AG10803 (cell line): ENCODE measurements at regions not wholly inside any gene's neighbourhood (a gene's known extent, or its start where the extent isn't known, plus 50 kb on each side); places are given as distances from the start of the nearest gene placed in this dataset.
"Not testable (repeated sequence)": the region's sequence is repeated elsewhere in the genome, so short reads cannot be mapped to it uniquely, and the experiment has no call there.

ENCODE experiments used
- DNase-seq: peaks from one replicate; pipeline ENCODE4 v3.0.0; 2010; ENCODE audit warnings: low read depth
- H3K4me3 ChIP-seq: 2 replicates; pipeline ENCODE4 v1.5.1; 2011; ENCODE audit warnings: mild to moderate bottlenecking, low read length, control low read depth
- TF ChIP-seq, protein P1 (sequence below): conservative IDR thresholded peaks from 2 replicates; pipeline ENCODE4 v1.5.1; 2011; ENCODE audit warnings: mild to moderate bottlenecking, low read length, control low read depth, inconsistent platforms

DNA sequence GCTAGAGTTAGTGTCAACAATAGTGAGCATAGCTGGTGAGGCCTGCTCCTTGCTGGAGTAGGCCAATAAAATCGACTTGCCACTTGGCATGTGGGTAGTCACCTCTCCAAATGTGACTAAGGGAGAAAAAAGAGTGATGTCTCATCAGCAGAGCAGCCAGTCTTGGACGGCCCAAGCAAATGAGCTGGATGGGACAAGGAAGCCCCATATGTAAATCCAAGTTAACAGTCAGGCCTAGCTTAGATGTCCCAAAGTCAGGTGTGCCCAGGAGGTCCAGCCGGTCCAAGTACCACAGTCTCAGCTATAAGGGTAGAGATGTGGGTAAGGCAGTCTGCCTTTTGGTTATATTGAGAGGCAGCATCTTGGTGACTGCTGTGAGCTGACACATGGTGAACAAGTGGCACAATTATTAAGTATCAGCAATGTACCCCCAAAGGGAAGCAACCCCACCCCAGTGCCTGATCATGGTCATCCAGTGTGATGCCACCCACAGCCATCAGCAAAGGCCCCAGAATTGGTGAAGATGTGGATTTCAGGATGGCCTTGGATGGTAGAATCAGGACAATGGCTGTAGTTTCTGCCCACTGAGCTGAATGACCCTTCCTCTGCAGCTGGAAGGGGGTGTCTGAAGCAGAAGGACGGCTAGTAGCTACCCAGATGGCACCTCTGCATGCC lies 83.4 kb downstream of the TNFRSF13B start:
- no peak for DNase-seq
- TF ChIP-seq, protein P1, sequence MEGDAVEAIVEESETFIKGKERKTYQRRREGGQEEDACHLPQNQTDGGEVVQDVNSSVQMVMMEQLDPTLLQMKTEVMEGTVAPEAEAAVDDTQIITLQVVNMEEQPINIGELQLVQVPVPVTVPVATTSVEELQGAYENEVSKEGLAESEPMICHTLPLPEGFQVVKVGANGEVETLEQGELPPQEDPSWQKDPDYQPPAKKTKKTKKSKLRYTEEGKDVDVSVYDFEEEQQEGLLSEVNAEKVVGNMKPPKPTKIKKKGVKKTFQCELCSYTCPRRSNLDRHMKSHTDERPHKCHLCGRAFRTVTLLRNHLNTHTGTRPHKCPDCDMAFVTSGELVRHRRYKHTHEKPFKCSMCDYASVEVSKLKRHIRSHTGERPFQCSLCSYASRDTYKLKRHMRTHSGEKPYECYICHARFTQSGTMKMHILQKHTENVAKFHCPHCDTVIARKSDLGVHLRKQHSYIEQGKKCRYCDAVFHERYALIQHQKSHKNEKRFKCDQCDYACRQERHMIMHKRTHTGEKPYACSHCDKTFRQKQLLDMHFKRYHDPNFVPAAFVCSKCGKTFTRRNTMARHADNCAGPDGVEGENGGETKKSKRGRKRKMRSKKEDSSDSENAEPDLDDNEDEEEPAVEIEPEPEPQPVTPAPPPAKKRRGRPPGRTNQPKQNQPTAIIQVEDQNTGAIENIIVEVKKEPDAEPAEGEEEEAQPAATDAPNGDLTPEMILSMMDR = no peak
- no peak overlapping the region for H3K4me3 ChIP-seq

DNA sequence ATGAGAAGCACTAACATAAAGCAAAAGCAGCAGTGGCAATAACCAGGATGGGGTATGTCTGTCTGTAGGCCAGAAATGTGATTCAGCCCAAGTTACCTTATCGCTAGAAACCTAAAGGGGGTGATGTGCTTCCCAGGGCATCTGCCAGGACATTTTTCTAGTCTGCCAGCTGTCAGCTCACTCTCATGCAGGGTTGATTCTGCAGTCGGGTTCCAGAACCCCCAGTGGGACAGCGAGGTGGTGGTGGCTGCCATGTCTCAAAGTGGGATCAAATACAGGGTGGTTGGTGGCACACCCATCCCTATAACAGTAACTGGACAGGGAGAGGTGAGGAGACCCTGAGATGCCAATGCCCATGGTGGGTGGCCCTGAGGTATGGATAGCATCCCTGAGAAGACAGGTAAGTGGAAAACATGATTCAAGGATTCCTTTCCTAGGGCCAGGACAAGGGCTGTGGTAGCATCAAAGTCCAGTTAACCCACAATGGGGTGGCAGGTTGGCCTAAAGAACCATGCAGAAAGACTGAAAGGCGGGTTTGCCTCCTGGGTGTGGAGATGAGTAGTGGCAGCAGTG lies 84.3 kb downstream of the TNFRSF13B start:
- H3K4me3 ChIP-seq = no peak overlapping the region
- DNase-seq = no peak
- TF ChIP-seq, protein P1 = no peak

DNA sequence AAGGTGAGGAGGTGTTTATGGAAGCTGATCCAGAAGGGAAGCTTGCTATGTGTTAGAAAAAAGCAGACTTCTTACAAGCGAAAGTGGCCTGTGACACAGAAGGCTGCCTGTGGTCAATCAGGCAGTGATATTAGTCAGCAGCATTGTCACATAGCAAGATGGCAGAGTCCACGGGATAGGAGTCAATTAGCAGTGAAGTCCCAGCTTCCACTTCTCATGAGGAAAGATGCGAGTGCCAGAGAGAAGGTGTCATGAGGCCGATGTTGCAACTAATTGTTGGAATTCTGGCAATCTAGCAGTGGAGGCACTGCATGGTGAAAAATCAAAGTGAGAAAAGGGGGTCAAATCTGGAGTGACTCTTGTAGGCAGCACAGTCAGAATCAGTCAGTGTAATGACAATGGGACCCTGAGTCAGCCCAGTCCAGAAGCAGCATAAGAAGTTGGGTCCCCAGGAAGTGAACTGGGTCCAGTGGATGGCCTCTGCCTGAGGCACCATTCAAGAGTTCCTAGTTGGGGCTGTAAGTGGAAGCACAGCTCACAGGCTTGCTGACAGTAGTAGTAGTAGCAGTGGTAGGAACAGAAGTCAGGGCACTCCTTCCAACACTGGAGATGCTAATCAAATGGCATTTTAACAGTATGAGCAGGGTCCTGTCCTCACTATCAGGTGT lies 85.1 kb downstream of the TNFRSF13B start:
- DNase-seq = peak; percentile 50
- TF ChIP-seq, protein P1 = no peak
- no peak overlapping the region for H3K4me3 ChIP-seq

DNA sequence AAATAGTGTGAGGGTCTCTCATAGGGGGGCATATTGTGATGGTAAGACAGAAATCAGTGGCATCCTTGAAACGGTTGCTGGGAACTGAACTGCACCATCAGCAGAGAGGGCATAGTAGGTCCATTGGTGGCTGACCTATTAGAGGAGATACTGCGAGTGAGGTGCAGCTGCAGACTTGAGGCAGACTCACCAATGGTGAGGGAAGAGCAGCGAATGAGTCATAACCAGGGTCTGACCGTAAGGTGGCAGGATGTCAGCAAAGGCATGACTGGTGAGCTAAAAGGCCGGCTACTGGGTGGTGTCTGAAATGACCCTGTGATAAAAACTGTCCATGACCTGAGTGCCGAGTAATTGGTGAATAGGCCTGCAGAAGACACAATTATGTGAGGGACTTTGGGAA lies 86.7 kb downstream of the TNFRSF13B start:
- not testable (repeated sequence) for DNase-seq

DNA sequence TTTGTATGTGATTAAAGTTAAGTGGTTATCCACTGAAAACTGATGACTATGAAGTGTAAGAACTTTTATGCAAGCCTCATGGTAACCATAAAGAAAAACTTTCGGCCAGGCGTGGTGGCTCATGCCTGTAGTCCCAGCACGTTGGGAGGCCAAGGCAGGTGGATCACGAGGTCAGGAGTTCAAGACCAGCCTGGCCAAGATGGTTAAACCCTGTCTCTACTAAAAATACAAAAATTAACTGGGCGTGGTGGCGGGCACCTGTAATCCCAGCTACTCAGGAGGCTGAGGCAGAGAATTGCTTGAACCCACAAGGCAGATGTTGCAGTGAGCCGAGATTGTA lies 89.0 kb downstream of the TNFRSF13B start:
- H3K4me3 ChIP-seq, DNase-seq: not testable (repeated sequence)

More for the DNA sequence above, 86.7 kb downstream of the TNFRSF13B start:
- not testable (repeated sequence) for H3K4me3 ChIP-seq

DNA sequence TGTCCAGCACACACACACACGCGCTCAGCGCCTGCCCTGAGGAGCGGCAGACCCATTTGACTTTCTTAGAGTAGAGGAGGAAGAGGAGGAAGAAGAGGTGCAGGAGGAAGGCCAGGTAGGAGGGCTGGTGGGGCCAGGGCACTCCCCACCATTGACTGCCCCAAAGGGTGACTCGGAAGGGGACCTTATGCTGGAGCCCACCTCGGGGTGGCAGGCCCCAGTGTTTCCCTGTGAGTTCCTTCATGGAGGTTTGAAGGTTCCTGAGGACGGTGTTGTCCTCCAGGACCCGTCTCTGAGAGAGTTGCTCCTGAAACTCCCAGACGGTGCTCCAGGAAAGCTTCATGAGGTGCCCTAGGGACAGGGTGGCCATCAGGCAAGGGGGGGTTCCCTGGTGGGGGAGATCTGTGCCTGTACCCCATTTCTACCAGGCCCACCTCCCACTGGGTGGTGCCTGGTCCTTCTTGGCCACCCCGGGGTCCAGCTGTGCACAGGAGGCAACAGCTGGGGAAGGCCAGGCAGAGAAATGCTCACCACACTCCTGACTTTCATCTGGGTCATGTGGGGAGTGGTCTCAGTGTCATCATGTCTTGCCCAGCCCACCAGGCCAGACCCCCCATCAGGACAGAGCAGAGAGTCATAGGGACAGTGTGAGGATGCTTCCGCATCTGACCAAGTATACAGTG lies 89.5 kb downstream of the TNFRSF13B start:
- no peak for DNase-seq
- no peak overlapping the region for H3K4me3 ChIP-seq
- TF ChIP-seq, protein P1 = no peak

DNA sequence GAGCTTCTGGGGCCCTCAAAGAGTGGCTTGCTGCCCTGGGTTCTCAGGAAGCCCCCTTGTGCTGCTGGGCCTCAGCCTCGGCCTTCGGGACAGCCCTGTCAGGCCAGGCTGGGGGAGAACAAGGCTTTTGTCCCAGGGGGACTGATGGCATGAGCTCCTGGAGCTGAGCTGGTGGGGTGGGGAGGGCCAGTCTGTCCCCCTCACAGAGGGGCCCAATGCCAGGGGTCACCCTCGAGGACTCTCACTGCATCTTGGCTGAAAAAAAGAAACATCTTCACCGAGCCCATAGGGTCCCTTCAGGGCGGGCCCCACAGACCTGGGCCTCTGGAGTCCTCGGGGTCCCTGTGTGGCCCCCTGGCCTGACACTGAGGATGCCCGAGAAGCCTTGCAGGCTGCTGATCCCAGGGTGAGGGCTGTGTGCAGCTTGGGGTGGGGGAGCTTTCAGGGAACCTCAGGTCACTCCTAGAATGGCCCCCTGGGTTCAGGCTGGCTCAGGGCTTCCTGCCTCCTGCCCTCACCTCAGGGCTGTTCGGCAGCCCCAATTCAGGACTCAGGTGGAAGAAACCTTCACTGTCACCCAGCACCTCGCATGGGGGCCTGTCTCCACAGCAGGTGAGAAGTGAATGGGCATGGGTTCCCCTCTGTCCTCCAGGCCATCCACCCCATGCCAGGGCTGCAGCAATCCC lies 90.5 kb downstream of the TNFRSF13B start:
- H3K4me3 ChIP-seq = no peak overlapping the region
- TF ChIP-seq, protein P1 = no peak
- DNase-seq = no peak

DNA sequence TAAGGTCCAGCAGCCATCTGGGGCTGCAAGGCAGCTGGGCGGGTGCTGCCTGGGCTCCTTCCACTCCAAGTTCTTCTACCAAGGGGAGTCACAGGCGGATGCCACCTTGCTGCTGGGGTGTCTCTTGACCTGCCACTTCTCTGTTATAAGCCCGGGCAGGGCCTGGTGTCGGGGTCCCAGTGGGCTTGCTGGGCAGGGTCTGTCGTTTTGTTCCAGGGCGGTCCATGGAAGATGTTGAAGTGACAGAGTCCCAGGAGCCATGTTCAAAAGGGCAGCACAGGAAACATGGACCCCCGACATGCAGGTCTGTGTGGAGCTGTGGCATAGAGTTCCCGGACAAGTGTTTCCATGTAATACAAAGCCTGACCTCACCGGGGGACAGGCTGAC lies 91.1 kb downstream of the TNFRSF13B start:
- DNase-seq = no peak
- TF ChIP-seq, protein P1 = no peak
- no peak overlapping the region for H3K4me3 ChIP-seq
